DOHH2 (cell line): ENCODE measurements at regions not wholly inside any gene's neighbourhood (a gene's known extent, or its start where the extent isn't known, plus 50 kb on each side); places are given as distances from the start of the nearest gene placed in this dataset.
"Not testable (repeated sequence)": the region's sequence is repeated elsewhere in the genome, so short reads cannot be mapped to it uniquely, and the experiment has no call there.

Source experiments
- H3F3A ChIP-seq: fragments of 200-600 bp; sonication (generic), shearing (Covaris generic); 2 replicates; pipeline ENCODE4 v1.6.0; 2016; ENCODE audit warnings: antibody characterized with exemption, mild to moderate bottlenecking; ENCODE audit not compliant: control insufficient read depth, insufficient read depth
- H3K27ac ChIP-seq: fragments of 200-600 bp; sonication (generic); 2 replicates; pipeline ENCODE4 v1.5.1; 2014; ENCODE audit warnings: low read depth, mild to moderate bottlenecking, low read length, moderate library complexity
- H3K27me3 ChIP-seq: fragments of 200-600 bp; sonication (generic); 2 replicates; pipeline ENCODE4 v1.6.1; 2014; ENCODE audit warnings: mild to moderate bottlenecking, low read length, mixed read lengths; ENCODE audit not compliant: control insufficient read depth
- H3K36me3 ChIP-seq: fragments of 200-600 bp; sonication (generic); 2 replicates; pipeline ENCODE4 v1.6.1; 2014; ENCODE audit warnings: mild to moderate bottlenecking, low read length, moderate library complexity, mixed read lengths; ENCODE audit not compliant: control insufficient read depth
- H3K4me1 ChIP-seq: fragments of 200-600 bp; sonication (generic); 2 replicates; pipeline ENCODE4 v1.6.1; 2014; ENCODE audit warnings: mild to moderate bottlenecking, low read length, mixed read lengths; ENCODE audit not compliant: control insufficient read depth
- H3K4me2 ChIP-seq: fragments of 200-600 bp; sonication (generic); 2 replicates; pipeline ENCODE4 v1.6.0; 2014; ENCODE audit warnings: mild to moderate bottlenecking, low read length, moderate library complexity
- H3K4me3 ChIP-seq: fragments of 200-600 bp; sonication (generic); 2 replicates; pipeline ENCODE4 v1.5.1; 2014; ENCODE audit warnings: mild to moderate bottlenecking, low read length, mixed read lengths
- H3K79me2 ChIP-seq: fragments of 200-600 bp; sonication (generic); 2 replicates; pipeline ENCODE4 v1.6.1; 2014; ENCODE audit warnings: mild to moderate bottlenecking, low read length, mixed read lengths; ENCODE audit not compliant: control insufficient read depth
- H3K9me2 ChIP-seq: fragments of 200-600 bp; sonication (generic); replicated peaks from 2 replicates; pipeline ENCODE4 v1.6.1; 2014; ENCODE audit warnings: mild to moderate bottlenecking, low read length, mixed read lengths; ENCODE audit not compliant: control insufficient read depth
- H3K9me3 ChIP-seq: fragments of 200-600 bp; sonication (generic); 2 replicates; pipeline ENCODE4 v1.6.1; 2014; ENCODE audit warnings: antibody characterized with exemption, low read length, mixed read lengths; ENCODE audit not compliant: control insufficient read depth, insufficient read depth
- H4K20me1 ChIP-seq: fragments of 200-600 bp; sonication (generic); 2 replicates; pipeline ENCODE4 v1.6.0; 2014; ENCODE audit warnings: low read depth, mild to moderate bottlenecking, antibody characterized with exemption, low read length, moderate library complexity; ENCODE audit not compliant: control insufficient read depth, insufficient read depth
- CTCF ChIP-seq: fragments of 200-600 bp; sonication (generic); IDR thresholded peaks from one replicate; pipeline ENCODE4 v1.5.1; 2014; ENCODE audit warnings: antibody characterized with exemption, mild to moderate bottlenecking, low read depth, low read length; ENCODE audit not compliant: poor library complexity, severe bottlenecking
- EZH2phosphoT487 ChIP-seq: fragments of 200-600 bp; sonication (generic); IDR thresholded peaks from 2 replicates; pipeline ENCODE4 v1.6.1; 2017; ENCODE audit warnings: borderline replicate concordance, mild to moderate bottlenecking, antibody characterized with exemption, low read length, moderate library complexity, mixed read lengths

- no peaks in the 10 kb centered on the region for H3K36me3 ChIP-seq
- H3K4me1 ChIP-seq, result no peaks in the 10 kb centered on the region
- H3K79me2 ChIP-seq, result no peaks in the 10 kb centered on the region
- no peak overlapping the region for H3K4me3 ChIP-seq
- H3K27ac ChIP-seq, result no peak overlapping the region
- H3K9me2 ChIP-seq, result no peaks in the 10 kb centered on the region
- H4K20me1 ChIP-seq, result no peaks in the 10 kb centered on the region
- no peaks in the 10 kb centered on the region for H3F3A ChIP-seq
- H3K27me3 ChIP-seq, result no peaks in the 10 kb centered on the region
- H3K4me2 ChIP-seq, result no peak overlapping the region
- TF ChIP-seq CTCF (no peak), EZH2phosphoT487 (no peak)
- H3K9me3 ChIP-seq, result no peaks in the 10 kb centered on the region
These were observed 102.2 kb upstream of the DAB2 start for GRCh38 chr5:39526914-39527477.

- H3K27ac ChIP-seq, result not testable (repeated sequence)
These were observed 101.0 kb upstream of the DAB2 start for GRCh38 chr5:39525781-39526180.

GRCh38 chr5:39525271-39525670 is 100.5 kb upstream of the DAB2 start:
- Histone ChIP-seq H3K36me3 (no peaks in the 10 kb centered on the region), H3K4me3 (no peak overlapping the region), H3K27ac (no peak overlapping the region), H3K79me2 (no peaks in the 10 kb centered on the region), H3K9me2 (no peaks in the 10 kb centered on the region), H3K27me3 (no peaks in the 10 kb centered on the region), H4K20me1 (no peaks in the 10 kb centered on the region), H3K4me1 (no peaks in the 10 kb centered on the region), H3K9me3 (no peaks in the 10 kb centered on the region), H3K4me2 (no peak overlapping the region), H3F3A (no peaks in the 10 kb centered on the region)
- TF ChIP-seq EZH2phosphoT487, result no peak
- TF ChIP-seq CTCF, result no peak

More at GRCh38 chr5:39525781-39526180, 101.0 kb upstream of the DAB2 start:
- not testable (repeated sequence) for H3K9me3 ChIP-seq, H3F3A ChIP-seq, H4K20me1 ChIP-seq, H3K4me2 ChIP-seq, H3K79me2 ChIP-seq, H3K4me3 ChIP-seq, H3K36me3 ChIP-seq, H3K4me1 ChIP-seq, H3K9me2 ChIP-seq, H3K27me3 ChIP-seq

- H3K9me2 ChIP-seq, result no peaks in the 10 kb centered on the region
- H4K20me1 ChIP-seq, result no peaks in the 10 kb centered on the region
- TF ChIP-seq EZH2phosphoT487 (no peak), CTCF (no peak)
- H3K79me2 ChIP-seq, result no peaks in the 10 kb centered on the region
- H3F3A ChIP-seq, result no peaks in the 10 kb centered on the region
- no peak overlapping the region for H3K4me2 ChIP-seq
- no peaks in the 10 kb centered on the region for H3K27me3 ChIP-seq
- H3K4me3 ChIP-seq, result no peak overlapping the region
- H3K27ac ChIP-seq, result no peak overlapping the region
- H3K9me3 ChIP-seq, result no peaks in the 10 kb centered on the region
- H3K4me1 ChIP-seq, result no peaks in the 10 kb centered on the region
- no peaks in the 10 kb centered on the region for H3K36me3 ChIP-seq
These were observed 99.0 kb upstream of the DAB2 start for GRCh38 chr5:39523821-39524220.
